MM.1S (cell line): ENCODE measurements at regions not wholly inside any gene's neighbourhood (a gene's known extent, or its start where the extent isn't known, plus 50 kb on each side); places are given as distances from the start of the nearest gene placed in this dataset.

Source experiments
- DNase-seq: peaks from one replicate; pipeline ENCODE4 v3.0.0-alpha.2; 2015
- H2AFZ ChIP-seq: fragments of 300-600 bp; sonication (generic); 2 replicates; pipeline ENCODE4 v1.6.0; 2016; ENCODE audit warnings: antibody characterized with exemption, low read length
- H3F3A ChIP-seq: fragments of 300-600 bp; sonication (generic); 2 replicates; pipeline ENCODE4 v1.6.1; 2016; ENCODE audit warnings: mild to moderate bottlenecking, antibody characterized with exemption, low read length, moderate library complexity, mixed read lengths; ENCODE audit not compliant: insufficient read depth
- H3K27ac ChIP-seq: fragments of 300-600 bp; sonication (generic); 2 replicates; pipeline ENCODE4 v1.5.1; 2016; ENCODE audit warnings: mild to moderate bottlenecking, low read length
- H3K27me3 ChIP-seq: fragments of 300-600 bp; sonication (generic); replicated peaks from 2 replicates; pipeline ENCODE4 v1.6.0; 2016; ENCODE audit warnings: low read length; ENCODE audit not compliant: insufficient read depth
- H3K36me3 ChIP-seq: fragments of 300-600 bp; sonication (generic); replicated peaks from 2 replicates; pipeline ENCODE4 v1.6.1; 2016; ENCODE audit warnings: mild to moderate bottlenecking, low read length, mixed read lengths; ENCODE audit not compliant: insufficient read depth
- H3K4me1 ChIP-seq: fragments of 300-600 bp; sonication (generic); 2 replicates; pipeline ENCODE4 v1.6.1; 2016; ENCODE audit warnings: low read length, mixed read lengths
- H3K4me2 ChIP-seq: fragments of 300-600 bp; sonication (generic); 2 replicates; pipeline ENCODE4 v1.6.0; 2016; ENCODE audit warnings: low read depth, low read length
- H3K4me3 ChIP-seq: fragments of 300-600 bp; sonication (generic); 2 replicates; pipeline ENCODE4 v1.5.1; 2016; ENCODE audit warnings: low read length, mixed read lengths
- H3K79me2 ChIP-seq: fragments of 300-600 bp; sonication (generic); 2 replicates; pipeline ENCODE4 v1.6.1; 2016; ENCODE audit warnings: mixed run types, low read length, mixed read lengths
- H3K9ac ChIP-seq: fragments of 300-600 bp; sonication (generic); 2 replicates; pipeline ENCODE4 v1.6.1; 2016; ENCODE audit warnings: low read length, mixed read lengths
- H3K9me2 ChIP-seq: fragments of 300-600 bp; sonication (generic); replicated peaks from 2 replicates; pipeline ENCODE4 v1.6.1; 2016; ENCODE audit warnings: mild to moderate bottlenecking, low read length, mixed read lengths; ENCODE audit not compliant: insufficient read depth
- H3K9me3 ChIP-seq: fragments of 300-600 bp; sonication (generic); replicated peaks from 2 replicates; pipeline ENCODE4 v1.6.1; 2016; ENCODE audit warnings: mild to moderate bottlenecking, low read length, mixed read lengths; ENCODE audit not compliant: insufficient read depth
- H4K20me1 ChIP-seq: fragments of 300-600 bp; sonication (generic); 2 replicates; pipeline ENCODE4 v1.6.1; 2016; ENCODE audit warnings: mild to moderate bottlenecking, low read length, moderate library complexity, mixed read lengths; ENCODE audit not compliant: insufficient read depth
- CTCF ChIP-seq: fragments of 300-600 bp; sonication (generic); IDR thresholded peaks from 2 replicates; pipeline ENCODE4 v1.5.1; 2016; ENCODE audit warnings: antibody characterized with exemption, low read length, mixed read lengths
- EZH2 ChIP-seq: fragments of 300-600 bp; sonication (generic); optimal IDR thresholded peaks from 2 replicates; pipeline ENCODE3; 2017; ENCODE audit warnings: low read depth, mild to moderate bottlenecking, antibody characterized with exemption, low read length, mixed read lengths
- EZH2phosphoT487 ChIP-seq: fragments of 300-600 bp; sonication (generic); IDR thresholded peaks from 2 replicates; pipeline ENCODE4 v1.6.1; 2018; ENCODE audit warnings: antibody characterized with exemption, low read length

GRCh38 chr7:136665878-136666509 is 202.5 kb upstream of the CHRM2 start:
- H2AFZ ChIP-seq: no peak overlapping the region
- no peak for TF ChIP-seq CTCF
- TF ChIP-seq EZH2: no peak
- no peak for TF ChIP-seq EZH2phosphoT487
- no peak overlapping the region for H3K4me2 ChIP-seq

GRCh38 chr7:136664537-136664936 is 203.9 kb upstream of the CHRM2 start:
- Histone ChIP-seq H3K9ac (no peak overlapping the region), H3K4me2 (no peak overlapping the region), H3K79me2 (no peaks in the 10 kb centered on the region), H3K27me3 (no peaks in the 10 kb centered on the region), H2AFZ (no peak overlapping the region), H3K27ac (no peak overlapping the region), H3K9me2 (no peaks in the 10 kb centered on the region), H3K4me1 (no peaks in the 10 kb centered on the region), H3K4me3 (no peak overlapping the region), H3F3A (no peaks in the 10 kb centered on the region), H3K36me3 (no peaks in the 10 kb centered on the region), H3K9me3 (no peaks in the 10 kb centered on the region), H4K20me1 (no peaks in the 10 kb centered on the region)
- no peak for DNase-seq
- TF ChIP-seq EZH2phosphoT487 (no peak), CTCF (no peak), EZH2 (no peak)

More at GRCh38 chr7:136665878-136666509, 202.5 kb upstream of the CHRM2 start:
- Histone ChIP-seq H3K9ac (no peak overlapping the region), H3K4me3 (no peak overlapping the region), H3K9me2 (no peaks in the 10 kb centered on the region), H3K27me3 (no peaks in the 10 kb centered on the region), H3K9me3 (no peaks in the 10 kb centered on the region), H3F3A (no peaks in the 10 kb centered on the region), H3K27ac (no peak overlapping the region), H4K20me1 (no peaks in the 10 kb centered on the region), H3K36me3 (no peaks in the 10 kb centered on the region), H3K4me1 (no peaks in the 10 kb centered on the region), H3K79me2 (no peaks in the 10 kb centered on the region)
- no peak for DNase-seq

GRCh38 chr7:136657482-136657921 is 210.9 kb upstream of the CHRM2 start:
- Histone ChIP-seq H3K4me3 (no peak overlapping the region), H3K27ac (no peak overlapping the region), H4K20me1 (no peaks in the 10 kb centered on the region), H3K9me2 (no peaks in the 10 kb centered on the region), H3K27me3 (no peaks in the 10 kb centered on the region), H3K4me2 (no peak overlapping the region), H3F3A (no peaks in the 10 kb centered on the region), H3K36me3 (no peaks in the 10 kb centered on the region), H3K9ac (no peak overlapping the region), H2AFZ (no peak overlapping the region), H3K4me1 (no peaks in the 10 kb centered on the region), H3K79me2 (no peaks in the 10 kb centered on the region), H3K9me3 (no peaks in the 10 kb centered on the region)
- TF ChIP-seq EZH2 (no peak), EZH2phosphoT487 (no peak), CTCF (no peak)
- no peak for DNase-seq
